NCI-H748 treated with DMSO at 0.1 percent for 48 hours (cell line): ENCODE measurements at regions not wholly inside any gene's neighbourhood (a gene's known extent, or its start where the extent isn't known, plus 50 kb on each side); places are given as distances from the start of the nearest gene placed in this dataset.
A peak's percentile ranks its signal among the peaks of the same experiment; 100 is the strongest.

Source experiments
- DNase-seq: peaks from one replicate; lab custom pipeline; 2025; lab: John Stamatoyannopoulos, UW

DNA sequence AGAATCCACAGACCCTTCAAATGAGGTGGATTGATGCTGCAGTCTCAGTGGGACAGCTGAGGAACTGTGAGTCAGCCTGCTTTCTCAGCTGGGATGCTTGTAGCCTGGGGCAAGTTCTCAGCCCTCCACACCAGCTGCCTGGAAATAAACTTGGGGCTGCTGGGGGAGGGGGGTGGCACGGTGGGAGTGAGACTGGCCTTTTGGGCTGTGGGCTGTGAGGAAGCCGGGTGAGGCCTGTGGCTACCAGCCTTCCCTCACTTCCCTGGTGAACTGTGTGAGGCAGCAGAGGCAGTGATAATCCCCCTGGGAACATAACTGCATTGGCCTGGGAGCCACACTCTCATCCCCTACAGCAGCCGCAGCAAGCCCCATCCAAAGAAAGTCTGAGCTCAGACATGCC is 114.5 kb upstream of the GUCY1A1 start:
- no peak for DNase-seq

DNA sequence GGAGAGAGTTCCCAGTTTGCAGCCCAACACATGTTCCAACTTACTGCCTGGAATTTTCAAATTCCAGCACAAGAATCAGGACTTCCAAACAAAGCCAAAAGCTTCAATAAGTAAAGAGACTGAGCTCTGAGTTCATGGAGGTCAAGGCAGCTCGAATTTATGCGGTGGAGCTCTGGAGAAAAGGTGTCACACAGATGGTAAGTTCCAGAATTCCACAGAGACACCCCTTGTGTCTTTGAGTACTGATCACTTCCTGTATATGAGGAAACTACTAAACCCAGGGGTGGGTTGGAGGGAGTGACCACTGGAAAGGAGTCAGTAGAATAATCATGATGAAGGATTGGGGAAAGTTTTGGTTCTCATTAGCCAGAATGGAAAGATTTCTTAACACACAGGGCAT is 118.5 kb upstream of the GUCY1A1 start:
- DNase-seq = no peak

DNA sequence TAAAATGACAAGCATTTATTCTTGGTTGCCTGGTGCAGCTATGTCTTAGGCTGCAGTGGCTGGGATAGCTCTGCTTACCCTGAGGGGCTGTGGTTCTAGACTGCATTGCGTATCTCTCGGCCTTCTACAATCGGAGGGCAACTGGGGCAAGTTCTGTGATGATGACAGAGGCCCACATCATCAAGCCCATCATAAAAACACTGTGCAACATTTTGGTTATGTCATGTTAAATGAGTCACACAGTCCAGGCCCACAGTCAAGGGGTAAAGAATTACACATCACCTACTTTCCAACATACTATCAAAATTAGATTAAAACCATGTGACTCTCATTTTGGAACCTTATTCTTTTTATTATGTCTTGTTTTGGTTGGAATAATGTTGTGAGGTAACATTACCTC is 120.2 kb upstream of the GUCY1A1 start:
- DNase-seq = no peak

DNA sequence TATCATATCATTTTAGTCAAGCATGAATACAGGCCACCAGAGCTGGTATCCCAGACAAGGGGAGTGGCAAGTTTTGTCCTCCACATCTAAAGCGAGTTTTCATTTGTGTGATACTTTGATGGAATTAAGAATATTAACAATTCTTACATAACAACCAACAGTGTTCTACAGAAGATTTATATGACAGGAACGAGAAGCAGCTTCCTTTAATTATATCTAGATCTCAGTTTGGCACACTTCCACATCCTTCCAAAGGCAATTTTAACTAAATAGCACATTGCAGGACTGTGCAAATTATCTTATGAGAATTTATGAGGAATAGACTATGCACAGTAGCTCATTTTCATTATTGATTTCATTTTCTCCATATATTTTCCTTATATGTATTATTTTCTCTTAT is 121.2 kb upstream of the GUCY1A1 start:
- DNase-seq = no peak

DNA sequence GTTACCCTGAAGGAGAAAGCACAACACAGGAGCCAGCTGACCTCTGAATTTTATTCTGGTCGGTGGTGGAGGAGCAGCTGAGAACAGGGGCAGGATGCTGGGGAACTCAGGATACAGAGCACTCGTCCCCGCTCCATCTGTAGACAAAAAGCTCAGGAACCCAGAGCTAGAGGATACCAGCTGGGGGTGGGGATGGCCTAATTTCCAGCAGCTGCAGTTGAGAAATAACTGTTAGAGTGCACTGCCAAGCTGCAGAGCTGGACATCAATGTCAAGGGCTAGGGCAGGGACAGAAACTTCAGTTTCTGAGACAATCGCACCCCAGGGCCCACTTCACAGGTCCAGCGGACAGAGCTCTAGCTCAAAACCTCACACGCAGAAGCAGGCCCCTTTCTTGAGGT is 122.1 kb upstream of the GUCY1A1 start:
- no peak for DNase-seq

DNA sequence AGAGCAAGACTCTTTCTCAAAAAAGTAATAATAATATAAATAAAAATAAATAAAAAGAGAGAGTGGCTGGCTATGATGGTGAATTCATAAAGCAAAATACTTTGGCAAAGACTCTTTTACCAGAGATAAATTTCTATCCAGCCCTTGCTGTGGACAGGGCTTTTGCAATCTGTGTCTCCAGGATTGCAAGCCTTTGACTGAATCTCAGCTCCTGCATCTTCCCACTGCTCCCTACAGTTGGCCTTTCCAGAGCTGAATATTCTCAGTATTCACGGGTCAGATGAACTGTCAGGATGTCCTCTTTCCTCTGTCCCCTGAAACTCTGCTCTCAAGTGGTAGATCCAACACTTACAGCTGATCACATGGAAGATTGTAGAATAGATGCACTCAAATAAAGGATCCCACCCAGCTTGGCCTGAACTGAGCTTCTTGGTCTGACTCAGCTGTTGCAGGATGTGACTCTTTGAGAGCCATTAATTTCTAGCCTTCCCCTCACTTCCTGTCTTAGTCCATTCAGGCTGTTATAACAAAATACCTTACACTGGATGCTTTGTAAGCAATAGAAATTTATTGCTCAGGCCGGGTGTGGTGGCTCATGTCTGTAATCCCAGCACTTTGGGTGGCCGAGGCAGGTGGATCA is 123.4 kb upstream of the GUCY1A1 start:
- no peak for DNase-seq

DNA sequence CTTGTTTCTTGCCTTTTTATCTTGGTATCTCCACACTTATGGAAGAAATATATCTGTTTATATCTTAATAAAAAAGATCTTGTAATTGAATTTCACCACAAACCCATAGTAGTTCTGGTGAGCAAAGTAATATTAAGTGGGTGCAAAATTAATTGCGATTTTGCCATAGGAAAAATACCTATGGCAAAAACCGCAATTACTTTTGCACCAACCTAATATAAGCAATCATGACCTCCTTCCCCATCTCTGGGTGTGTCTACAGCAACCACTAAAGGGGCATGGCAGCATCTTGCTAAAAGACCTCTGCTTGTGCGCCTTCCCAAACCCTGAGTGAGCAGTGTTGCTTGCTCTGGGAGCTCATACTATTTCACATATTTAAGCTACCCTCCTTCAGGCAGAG is 124.2 kb upstream of the GUCY1A1 start:
- DNase-seq = no peak

DNA sequence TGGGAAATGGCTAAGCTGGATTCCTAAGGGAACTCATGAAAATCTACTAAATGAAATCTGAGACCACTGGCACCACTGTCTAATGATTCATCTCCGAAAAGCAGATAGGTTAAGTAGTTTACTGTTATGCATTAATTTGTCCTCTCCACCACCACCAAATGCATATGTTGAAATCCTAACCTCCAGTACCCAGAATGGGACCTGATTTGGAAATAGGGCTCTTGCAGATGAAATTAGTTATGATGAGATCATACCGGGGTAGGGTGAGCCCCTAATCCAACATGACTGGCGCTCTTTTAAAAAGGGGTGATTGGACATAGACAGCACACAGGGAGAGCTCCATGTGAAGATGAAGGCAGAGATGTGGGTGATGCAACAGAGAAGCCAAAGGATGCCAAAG is 124.9 kb upstream of the GUCY1A1 start:
- DNase-seq = no peak

DNA sequence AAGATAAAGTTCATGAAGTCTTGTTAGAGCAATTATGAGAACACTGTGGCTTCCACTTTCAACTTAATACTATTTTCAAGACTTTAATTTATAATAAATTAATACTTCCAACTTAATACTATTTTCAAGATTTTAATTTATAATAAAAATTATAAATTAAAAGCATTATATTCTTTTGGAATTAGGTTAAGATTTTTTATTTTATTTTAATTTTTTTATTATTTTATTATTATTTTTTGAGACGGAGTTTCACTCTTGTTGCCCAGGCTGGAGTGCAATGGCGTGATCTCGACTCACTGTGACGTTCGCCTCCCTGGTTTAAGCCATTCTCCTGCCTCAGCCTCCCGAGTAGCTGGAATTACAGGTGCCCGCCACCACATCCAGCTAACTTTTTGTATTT is 126.0 kb upstream of the GUCY1A1 start:
- DNase-seq = no peak

DNA sequence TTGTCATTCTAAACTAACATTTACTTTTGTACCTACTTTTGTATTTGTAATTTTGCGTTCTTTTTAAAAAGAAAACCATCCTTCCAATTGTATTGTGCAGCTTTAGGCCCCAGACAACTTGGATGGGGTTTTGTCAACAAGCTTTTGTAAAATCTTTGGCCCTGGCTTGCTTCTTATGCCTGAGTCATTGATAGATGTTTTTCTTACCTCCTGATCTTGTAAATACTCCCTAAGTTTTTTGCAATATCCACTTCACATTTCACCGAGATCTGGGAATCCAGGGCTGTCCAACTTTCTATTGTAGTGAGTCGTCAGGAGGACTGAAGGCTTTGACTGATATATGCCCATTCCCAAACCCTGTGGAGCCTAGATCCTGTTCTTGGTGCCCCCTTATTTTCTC is 126.9 kb upstream of the GUCY1A1 start:
- no peak for DNase-seq

DNA sequence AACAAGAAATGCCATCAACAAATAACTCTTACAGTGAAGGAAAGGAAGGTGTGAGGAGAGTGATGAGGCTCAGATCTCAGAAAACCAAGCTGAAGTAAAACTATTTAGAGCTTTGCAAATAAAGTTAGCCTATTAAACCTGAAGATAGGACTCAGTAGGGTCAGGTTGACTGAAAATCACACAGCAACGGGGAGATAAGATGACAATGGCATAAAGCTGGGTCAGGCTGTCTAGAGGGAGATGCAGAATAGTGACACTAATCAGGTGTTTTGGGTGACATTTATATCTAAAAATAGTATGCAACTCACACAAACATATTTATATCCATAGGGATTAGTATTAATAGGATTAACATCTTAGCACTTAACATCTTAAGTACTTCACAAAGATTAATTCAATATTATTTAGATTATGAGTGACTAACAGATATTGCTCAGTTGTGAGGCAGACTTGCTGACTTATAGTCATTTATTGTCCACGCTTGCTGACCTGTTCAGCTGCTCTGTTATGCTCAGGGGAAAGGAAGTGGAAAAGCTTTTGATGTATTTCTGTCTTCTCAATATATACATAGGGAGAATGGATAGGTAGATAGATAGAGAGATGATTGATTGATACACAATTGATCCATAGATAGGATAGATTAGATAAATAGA is 130.7 kb upstream of the GUCY1A1 start:
- DNase-seq = no peak

DNA sequence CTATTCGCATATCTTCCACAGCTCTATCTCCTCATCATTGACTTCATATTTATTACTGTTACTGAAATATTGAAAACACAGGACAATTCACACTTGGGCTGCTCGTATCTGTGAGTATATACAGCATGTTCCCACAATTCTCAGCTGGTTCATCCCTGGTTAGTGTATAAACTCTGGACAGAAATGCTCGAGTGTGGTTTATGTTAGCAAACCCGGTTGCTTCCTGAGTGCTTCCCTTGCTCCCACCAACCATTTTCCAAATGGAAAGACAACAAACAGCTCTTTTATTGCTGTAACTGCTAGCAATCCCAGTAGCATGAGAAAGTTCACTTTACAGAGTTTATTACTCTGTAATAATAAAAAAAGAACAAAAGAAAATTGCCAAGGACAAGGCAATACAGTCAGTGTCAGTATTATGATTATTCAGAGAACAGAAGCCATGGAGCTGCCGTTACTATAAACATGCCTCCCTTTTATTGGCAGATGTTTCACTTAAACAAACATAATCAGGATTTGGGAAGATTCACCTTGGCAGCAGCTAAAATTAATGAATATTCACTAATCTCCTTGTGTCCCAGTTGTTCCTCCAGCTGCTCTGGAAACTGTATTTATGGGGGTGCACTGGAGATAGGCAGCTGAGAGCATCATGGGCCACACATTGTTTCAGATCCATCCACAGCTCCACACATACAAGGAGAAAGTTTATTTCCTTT is 134.1 kb upstream of the GUCY1A1 start:
- peak; percentile 15 for DNase-seq

DNA sequence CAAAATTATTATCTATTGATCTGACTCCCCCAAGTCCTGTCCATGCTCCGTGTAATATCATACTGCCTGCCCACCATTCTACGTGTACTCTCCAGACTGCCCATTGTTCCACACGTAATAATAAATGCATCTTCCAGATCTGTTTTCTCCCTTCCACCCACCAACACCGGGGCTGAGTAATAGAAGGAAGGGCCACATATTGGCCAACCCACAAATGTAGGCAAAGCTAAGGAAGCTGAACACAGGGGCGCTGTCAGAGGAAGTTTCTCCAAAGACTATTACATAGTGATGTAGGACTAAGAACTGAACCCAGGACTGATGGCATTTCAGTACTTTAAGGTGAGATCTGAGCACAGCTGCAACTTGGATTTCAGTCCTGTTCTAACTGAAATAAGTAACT is 135.8 kb upstream of the GUCY1A1 start:
- peak; percentile 62 for DNase-seq

DNA sequence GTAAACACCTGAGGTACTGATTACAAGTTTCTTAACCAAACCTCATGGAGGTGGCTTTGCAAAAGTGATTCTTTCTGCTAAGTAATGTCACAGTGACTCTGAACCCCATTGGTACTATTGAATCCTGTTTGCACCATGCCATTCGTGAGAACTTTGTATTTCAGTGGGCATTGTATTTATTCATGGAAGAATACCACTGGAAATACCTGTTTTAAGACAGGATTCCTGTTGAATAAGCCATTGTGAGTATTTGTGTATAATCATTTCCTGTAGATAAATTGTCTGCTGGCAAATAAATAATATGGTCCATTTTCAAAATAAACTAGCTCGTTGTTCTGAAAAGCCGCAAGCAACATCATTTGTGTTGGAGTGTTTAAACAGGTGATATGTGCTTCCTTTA is 136.4 kb upstream of the GUCY1A1 start:
- DNase-seq = peak; percentile 62

DNA sequence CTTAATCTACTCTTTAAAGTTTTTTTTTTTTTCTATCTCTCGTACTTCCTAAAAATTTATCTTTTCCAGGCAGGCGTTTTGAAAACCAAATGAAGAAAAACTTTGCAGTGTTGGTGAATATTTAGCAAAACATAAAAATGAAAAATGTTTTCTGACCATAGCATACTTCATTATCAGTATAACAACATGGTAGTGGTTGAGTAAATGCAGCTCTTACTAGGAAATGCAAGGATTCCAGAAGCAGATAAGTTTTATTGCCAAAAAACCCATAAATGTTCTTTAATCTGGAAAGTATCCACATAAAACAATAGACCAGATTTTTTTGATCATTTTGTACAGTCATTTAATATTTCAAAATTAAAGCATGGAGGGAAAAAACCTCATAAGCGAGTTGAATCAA is 136.9 kb upstream of the GUCY1A1 start:
- no peak for DNase-seq

DNA sequence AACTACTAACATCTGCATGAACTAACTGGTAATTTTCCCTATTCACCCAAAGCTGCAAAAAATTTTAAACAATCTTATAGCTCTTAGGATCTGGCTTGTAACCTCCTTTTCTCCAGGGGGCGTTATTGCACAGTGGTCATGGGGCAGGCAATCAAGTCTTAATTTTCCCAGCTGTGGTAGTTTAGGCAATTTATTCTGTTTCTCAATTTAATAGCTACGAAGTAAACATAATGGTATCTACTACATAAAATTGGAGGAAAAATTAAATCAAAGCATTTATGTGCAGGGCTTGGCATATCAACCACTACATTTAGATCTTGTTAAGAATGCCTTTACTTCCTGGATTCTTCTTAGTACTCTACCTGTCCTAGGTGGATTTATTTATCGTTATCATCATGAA is 137.4 kb upstream of the GUCY1A1 start:
- DNase-seq = peak; percentile 43

DNA sequence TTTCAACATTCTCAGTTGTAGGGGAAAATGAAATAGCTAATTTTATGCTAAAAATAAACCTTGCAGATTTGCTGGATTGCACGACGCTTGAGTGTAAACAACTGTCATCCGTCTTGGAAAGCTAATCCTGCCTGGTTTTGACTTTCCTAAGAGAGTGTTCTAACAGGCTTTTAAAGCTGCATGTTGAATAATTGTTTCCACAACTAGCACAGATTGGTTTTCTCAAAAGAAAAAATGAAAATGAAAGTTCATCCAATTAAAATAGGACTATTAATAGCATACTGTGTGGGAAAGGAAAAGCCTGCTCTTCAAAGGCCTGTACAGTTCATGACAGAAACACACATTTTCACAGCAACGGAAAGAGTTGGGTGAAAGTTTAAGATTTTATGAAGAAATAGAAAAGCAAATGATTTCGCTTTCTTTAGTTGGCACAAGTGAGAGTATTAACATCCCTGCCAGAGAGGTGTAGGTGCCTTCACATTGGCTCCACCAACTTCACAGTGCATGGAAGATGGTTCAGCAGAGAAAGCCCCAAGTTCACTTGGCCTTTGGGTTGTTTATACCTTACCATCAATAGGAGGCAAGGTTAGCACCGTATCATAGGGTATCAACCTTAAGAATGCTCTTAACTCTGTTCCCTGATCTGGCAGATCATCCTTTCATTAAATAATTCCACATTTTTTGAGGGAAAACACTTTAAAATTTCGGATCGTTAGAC is 140.0 kb upstream of the GUCY1A1 start:
- no peak for DNase-seq

DNA sequence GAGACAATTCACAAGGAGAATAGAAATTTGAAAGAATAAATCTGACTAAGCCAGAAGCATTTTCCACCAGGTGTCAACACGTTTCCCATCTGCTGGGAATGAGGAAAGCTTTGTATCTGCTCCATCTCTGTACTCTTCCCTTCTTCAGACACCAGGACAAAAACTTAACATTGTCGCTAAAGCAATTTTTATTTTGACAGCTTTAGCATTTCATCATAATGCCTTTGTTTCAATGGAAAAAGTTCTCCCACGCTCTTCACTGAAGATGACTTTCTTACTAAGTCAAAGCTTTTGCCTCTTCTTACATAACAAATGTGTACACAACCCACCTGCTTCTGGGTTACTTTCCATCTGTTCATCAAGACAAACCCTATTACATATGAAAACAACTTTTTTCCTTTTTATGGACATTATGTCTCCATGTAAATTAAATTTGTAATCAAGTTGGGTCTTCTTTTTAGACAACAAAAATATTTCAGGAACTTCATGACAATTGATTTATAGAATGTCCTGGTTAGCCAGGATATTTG is 141.7 kb upstream of the GUCY1A1 start:
- no peak for DNase-seq

DNA sequence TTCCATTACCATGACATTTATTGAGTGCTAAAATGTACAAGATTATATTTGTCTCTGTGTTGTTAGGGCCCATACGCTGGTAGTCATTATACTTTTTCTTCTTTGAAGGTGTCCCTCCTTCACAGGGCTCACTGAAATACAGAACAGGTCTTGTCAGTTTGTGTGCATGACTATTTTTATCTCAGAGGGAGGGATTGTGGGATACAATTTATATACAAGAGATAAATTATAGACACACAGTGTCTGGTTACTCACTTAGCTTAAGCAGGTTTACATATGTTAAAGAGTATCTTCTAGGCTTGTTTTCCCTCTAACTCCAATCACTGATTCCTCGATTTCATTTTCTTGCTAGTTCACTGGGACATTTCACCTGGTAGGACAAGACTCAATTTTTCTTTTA is 143.3 kb upstream of the GUCY1A1 start:
- DNase-seq = no peak

DNA sequence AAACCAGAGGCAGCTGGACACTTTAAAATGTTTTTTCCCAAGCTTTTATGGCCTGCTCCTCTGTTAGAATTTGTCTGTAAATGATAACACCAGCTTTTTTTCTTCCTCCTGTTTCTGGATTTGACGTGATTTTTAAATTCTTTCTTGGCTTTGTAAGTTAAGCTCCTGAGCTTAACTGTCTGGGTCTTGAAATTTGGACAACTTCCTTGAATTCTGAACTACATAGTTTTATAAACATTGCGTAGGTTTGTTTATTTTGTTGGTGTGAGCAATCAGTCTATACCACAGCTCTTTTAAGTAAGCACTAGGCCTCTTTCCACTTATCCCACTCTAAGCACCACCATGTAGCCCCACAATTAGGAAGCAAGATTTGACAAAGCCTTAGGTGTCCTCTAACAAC is 144.4 kb upstream of the GUCY1A1 start:
- no peak for DNase-seq

DNA sequence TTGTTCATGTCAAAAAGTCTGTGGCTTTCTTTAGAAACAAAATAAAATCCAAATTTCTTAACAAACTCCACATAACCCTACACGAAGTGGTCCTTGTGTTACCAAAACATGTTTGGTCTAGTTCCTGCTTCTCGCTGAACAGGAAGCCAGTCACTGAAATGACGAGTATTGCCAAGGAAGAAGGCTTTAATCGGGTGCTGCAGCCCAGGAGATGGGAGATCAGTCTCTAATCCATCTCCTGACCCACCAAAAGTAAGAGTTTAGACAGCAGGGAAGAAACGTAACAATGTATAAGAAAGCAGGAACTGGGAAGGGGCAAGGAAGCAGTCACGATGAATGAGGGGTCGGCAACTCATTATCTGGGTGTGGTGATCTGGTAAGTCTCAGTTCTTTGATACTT is 144.6 kb upstream of the MAP9 start:
- no peak for DNase-seq

DNA sequence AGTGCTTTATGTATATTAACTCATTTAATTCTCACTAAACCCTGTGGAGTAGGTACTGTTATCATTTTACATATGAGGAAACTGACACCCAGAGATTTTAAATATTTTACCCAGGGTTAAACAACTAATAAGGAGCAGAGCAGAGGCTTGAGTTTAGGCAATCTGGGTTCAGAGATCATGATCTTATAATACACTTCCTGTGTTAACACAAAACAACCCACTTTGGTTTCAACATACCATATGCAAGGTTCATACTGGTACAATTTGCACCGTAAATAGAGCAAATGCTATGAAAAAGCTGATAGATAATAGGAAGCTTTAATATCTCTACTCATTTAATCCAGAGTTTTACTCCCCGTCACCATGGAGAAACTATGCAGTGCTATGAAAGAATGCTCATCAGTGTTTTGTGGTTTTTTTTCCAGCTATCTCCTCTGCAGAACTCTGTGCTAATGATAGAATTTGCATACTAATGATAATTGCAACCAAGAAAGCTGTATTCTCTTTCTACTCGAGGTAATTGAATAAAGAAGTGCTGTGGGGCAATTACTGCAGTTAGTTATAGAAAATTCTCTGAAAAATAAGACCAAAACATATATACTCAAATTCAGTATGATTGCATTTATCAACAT is 138.8 kb upstream of the MAP9 start:
- no peak for DNase-seq
